ENCODE measurements at regions not wholly inside any gene's neighbourhood (a gene's known extent, or its start where the extent isn't known, plus 50 kb on each side); places are given as distances from the start of the nearest gene placed in this dataset.
"Not testable (repeated sequence)": the region's sequence is repeated elsewhere in the genome, so short reads cannot be mapped to it uniquely, and the experiment has no call there.

DNA sequence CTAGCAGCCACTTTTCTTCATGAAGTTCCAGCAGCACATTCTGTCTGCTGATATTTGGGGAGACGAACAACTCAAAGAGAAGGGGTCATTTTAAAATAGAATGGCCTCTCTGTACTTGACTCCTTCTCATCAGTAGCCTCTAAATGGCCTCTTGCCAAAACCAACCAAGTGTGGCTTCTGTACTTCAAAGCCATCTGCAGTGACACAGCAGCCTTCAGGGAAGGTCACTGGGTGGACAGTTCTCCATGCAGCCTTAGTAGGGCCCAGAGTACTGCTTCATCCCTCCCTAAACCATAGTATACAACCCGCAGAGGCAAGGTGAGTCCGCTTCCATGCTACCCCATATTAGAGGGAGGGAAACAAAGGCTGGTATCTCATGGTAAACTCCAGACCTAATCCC, 249.2 kb upstream of the NBPF12 start:
- TF ChIP-seq EZH2 (IDR thresholded peaks at IDR 0.05; ENCODE audit: low read depth): not testable (repeated sequence)
- TF ChIP-seq, protein P1, sequence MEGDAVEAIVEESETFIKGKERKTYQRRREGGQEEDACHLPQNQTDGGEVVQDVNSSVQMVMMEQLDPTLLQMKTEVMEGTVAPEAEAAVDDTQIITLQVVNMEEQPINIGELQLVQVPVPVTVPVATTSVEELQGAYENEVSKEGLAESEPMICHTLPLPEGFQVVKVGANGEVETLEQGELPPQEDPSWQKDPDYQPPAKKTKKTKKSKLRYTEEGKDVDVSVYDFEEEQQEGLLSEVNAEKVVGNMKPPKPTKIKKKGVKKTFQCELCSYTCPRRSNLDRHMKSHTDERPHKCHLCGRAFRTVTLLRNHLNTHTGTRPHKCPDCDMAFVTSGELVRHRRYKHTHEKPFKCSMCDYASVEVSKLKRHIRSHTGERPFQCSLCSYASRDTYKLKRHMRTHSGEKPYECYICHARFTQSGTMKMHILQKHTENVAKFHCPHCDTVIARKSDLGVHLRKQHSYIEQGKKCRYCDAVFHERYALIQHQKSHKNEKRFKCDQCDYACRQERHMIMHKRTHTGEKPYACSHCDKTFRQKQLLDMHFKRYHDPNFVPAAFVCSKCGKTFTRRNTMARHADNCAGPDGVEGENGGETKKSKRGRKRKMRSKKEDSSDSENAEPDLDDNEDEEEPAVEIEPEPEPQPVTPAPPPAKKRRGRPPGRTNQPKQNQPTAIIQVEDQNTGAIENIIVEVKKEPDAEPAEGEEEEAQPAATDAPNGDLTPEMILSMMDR (conservative IDR thresholded peaks at IDR 0.05): not testable (repeated sequence)
